Activated T-helper 2 cell treated with anti-CD3 and anti-CD28 coated beads, Interferon-gamma antibody, Interleukin-2, Interleukin-4, amounts not matched to agents 10 μg/mL and 5 μg/mL and 100 μg/mL, durations not matched to agents 14 hours and 24 hours and 36 hours (primary cell): ENCODE measurements at regions not wholly inside any gene's neighbourhood (a gene's known extent, or its start where the extent isn't known, plus 50 kb on each side); places are given as distances from the start of the nearest gene placed in this dataset.

Experiments used
- DNase-seq: peaks from one replicate; pipeline ENCODE4 v3.0.0; 2021; ENCODE audit warnings: low spot score
- H3K27ac Mint-ChIP-seq: one replicate; pipeline ENCODE4 v1.8.0; 2021; ENCODE audit warnings: mixed read lengths
- H3K27me3 Mint-ChIP-seq: one replicate; pipeline ENCODE4 v1.8.0; 2021; ENCODE audit warnings: low read depth, mixed read lengths
- H3K36me3 Mint-ChIP-seq: one replicate; pipeline ENCODE4 v1.8.0; 2021; ENCODE audit warnings: low read depth, mixed read lengths
- H3K4me1 Mint-ChIP-seq: one replicate; pipeline ENCODE4 v1.8.0; 2021; ENCODE audit warnings: low read depth, mixed read lengths
- H3K4me3 Mint-ChIP-seq: one replicate; pipeline ENCODE4 v1.8.0; 2021; ENCODE audit warnings: low read depth, mild to moderate bottlenecking, moderate library complexity, mixed read lengths
- H3K9me3 Mint-ChIP-seq: one replicate; pipeline ENCODE4 v1.8.0; 2021; ENCODE audit warnings: mixed read lengths
- intact Hi-C: fragments of 100-400 bp; cut with micrococcal nuclease; formaldehyde crosslinking; loops from one replicate; pipeline ENCODE4 v1.15.1; 2023

DNA sequence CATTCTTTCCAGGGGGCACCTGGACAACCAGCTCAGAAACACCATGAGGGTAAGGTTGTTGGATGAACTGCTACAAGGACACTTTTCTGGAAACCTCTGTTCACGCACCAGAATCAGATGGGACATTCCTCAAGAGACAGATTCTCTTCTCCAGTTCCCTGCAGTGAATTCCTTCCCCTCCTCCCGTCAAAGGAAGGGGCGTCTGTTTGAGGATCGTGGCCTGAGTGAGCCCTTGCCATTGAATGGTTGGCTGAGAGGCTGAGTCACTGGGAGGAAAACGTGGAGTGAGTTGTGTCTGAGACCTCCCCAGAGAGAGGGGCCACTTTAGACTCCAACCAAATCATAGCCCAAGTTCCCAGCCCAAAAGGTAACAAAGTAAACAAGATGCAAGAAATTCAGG lies 79.4 kb upstream of the ZNF507 start:
- Mint-ChIP-seq H3K4me3 (no peak overlapping the region), H3K27me3 (no peaks in the 10 kb centered on the region), H3K36me3 (no peaks in the 10 kb centered on the region), H3K9me3 (no peaks in the 10 kb centered on the region), H3K4me1 (no peaks in the 10 kb centered on the region), H3K27ac (no peak overlapping the region)
- intact Hi-C loops: no loop called here
- no peak for DNase-seq

DNA sequence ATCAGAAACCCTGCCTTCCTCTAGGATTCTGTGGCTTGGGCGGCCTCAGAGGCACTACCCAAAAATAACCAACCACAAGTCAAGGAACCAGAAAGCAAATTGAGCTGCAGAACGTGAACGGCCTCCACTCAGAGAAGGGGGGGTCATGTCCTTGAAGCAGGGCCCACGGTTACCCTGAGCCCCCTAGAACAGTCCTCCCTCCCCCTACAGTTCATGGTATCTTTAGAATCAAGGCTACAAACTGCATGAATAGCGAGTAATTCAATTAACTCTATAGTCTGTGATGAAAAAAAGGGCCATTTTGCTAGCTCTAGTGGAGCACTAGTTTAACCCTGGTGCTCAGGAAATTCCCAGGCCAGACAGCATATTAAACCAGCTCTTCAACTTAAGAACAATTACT lies 79.0 kb upstream of the ZNF507 start:
- DNase-seq: no peak
- Mint-ChIP-seq H3K27ac (no peak overlapping the region), H3K4me3 (no peak overlapping the region), H3K27me3 (no peaks in the 10 kb centered on the region), H3K36me3 (no peaks in the 10 kb centered on the region), H3K4me1 (no peaks in the 10 kb centered on the region), H3K9me3 (no peaks in the 10 kb centered on the region)
- intact Hi-C loops: no loop called here

DNA sequence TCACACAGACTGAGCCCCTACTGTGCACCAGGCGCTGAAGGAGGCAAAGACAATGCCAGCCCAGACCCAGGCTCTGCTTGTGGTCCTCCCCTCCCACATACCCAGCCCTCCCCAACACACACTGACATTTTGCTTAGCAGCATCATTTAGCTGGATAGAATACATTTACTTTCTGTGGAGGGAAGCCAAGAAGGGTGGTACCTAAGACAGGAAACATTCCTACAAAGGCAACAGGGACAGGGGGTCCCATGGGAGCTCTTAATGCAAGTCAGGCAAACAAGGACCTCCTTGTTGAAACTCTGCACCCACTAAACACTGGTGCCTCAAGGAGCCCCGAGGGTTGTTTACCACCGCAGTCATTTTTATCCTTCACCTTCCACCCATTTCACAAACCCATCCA lies 77.0 kb upstream of the ZNF507 start:
- H3K27ac Mint-ChIP-seq: no peak overlapping the region
- no peaks in the 10 kb centered on the region for H3K27me3 Mint-ChIP-seq
- no peaks in the 10 kb centered on the region for H3K4me1 Mint-ChIP-seq
- no peaks in the 10 kb centered on the region for H3K36me3 Mint-ChIP-seq
- intact Hi-C loops: no loop called here
- no peak overlapping the region for H3K4me3 Mint-ChIP-seq
- no peaks in the 10 kb centered on the region for H3K9me3 Mint-ChIP-seq
- no peak for DNase-seq

DNA sequence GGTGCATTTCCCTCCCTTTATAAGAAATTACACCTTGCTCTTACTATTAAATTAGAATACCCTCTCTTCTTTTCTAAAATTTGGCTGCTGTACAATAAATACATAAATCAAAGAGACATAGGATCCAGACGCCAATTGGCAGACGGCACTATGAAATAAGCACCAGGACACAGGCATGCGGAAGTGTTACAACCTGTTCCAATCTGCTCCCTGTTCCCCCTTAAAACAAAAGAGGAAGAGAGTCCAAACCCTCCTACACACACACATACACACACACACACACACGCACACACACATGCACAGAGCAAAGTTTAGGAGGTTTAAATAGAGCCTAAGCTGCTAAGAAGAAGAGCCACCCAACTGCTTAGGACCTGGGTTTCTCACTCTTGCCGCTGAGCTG lies 75.6 kb upstream of the ZNF507 start:
- Mint-ChIP-seq H3K4me3 (no peak overlapping the region), H3K9me3 (no peaks in the 10 kb centered on the region), H3K27me3 (no peaks in the 10 kb centered on the region), H3K27ac (no peak overlapping the region), H3K36me3 (no peaks in the 10 kb centered on the region), H3K4me1 (no peaks in the 10 kb centered on the region)
- DNase-seq: no peak
- intact Hi-C loops: no loop called here

DNA sequence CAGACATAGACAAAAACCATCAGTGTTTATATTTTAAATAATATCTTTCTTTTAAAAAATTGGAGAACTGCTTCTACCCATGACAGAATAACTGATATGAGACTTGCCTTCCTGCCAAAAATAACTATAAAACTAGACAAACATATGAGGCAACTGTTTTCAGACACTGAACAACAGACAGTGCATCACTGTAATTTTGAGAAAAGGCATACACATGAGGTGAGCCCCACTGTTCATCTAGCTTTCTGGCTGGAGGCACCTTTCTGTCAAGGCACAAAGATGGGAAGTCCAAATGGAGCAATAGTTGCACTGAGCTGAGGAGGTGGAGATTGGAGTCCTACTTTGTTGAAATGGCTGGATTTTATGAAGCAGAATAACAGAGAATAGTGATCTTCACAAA lies 71.9 kb upstream of the ZNF507 start:
- Mint-ChIP-seq H3K36me3 (no peaks in the 10 kb centered on the region), H3K27ac (no peak overlapping the region), H3K4me3 (no peak overlapping the region), H3K9me3 (no peaks in the 10 kb centered on the region), H3K27me3 (no peaks in the 10 kb centered on the region), H3K4me1 (no peaks in the 10 kb centered on the region)
- DNase-seq: no peak
- intact Hi-C loops: no loop called here

DNA sequence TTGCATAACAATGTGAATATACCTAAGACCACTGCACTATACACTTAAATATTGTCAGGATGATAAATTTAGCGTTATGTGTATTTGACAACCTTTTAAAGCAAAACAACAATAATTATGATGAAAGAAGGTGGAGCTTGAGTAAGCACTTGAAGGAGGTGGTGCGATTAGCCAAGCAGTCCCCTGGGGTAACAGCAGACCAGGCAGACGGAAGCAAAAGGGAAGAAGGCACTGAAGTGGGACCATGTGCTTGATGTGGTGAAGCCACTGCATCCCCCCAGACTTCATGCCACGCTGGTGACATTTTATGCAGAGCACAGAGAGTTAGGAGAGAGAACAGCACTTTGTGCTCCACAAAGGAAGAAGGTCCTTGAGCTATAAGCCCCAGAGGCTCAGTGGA lies 58.3 kb upstream of the ZNF507 start:
- Mint-ChIP-seq H3K27me3 (peaks cover 2% of the 10 kb centered on the region), H3K4me1 (no peaks in the 10 kb centered on the region), H3K36me3 (no peaks in the 10 kb centered on the region), H3K9me3 (no peaks in the 10 kb centered on the region), H3K27ac (no peak overlapping the region), H3K4me3 (no peak overlapping the region)
- no peak for DNase-seq
- intact Hi-C loops: no loop called here

DNA sequence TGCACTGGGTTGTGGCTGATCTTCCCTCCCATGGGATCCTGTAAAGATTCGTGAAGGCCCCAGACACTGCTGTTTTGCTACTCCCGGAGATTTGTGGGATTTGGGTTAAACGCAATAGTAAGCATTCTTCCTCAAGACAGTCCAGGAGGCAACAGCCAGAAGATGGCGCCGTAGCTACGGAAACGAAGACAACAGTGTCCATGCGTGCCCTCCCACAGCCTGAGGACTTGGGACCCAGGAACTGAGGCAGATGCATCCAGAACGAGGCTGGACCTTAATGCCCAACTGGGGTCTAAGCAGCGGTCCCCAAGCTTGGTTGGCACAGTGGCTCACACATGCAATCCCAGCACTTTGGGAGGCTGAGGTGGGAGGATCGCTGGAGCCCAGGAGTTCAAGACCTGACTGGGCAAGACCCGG lies 57.6 kb upstream of the ZNF507 start:
- Mint-ChIP-seq H3K4me3 (no peak overlapping the region), H3K36me3 (no peaks in the 10 kb centered on the region), H3K27me3 (peaks cover 2% of the 10 kb centered on the region), H3K27ac (no peak overlapping the region), H3K4me1 (no peaks in the 10 kb centered on the region), H3K9me3 (no peaks in the 10 kb centered on the region)
- no peak for DNase-seq
- intact Hi-C loops: no loop called here

DNA sequence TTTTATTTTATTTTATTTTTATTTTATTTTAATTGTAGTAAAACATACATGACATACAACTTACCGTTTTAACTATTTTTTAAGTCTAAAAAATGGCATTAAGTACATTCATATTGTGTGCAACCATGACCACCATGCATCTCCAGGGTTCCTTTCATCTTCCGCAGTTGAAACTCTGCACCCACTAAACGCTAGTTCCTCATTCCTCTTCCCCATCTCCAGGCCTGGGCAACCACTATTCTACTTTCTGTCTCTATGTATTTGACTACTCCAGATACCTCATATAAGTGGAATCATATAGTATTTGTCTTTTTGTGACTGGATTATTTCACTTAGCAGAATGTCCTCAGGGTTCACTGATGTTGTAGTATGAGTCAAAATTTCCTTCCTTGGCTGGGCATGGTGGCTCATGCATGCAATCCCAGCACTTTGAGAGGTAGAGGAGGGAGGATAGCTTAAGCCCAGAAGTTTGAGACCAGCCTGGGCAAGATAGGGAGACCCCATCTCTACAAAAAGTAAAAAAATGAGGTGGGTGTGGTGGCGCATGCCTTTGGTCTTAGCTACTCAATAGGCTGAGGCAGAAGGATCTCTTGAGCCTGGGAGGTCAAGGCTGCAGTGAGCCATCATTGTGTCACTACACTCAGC lies 55.7 kb upstream of the ZNF507 start:
- DNase-seq: no peak
- Mint-ChIP-seq H3K4me1 (no peaks in the 10 kb centered on the region), H3K27me3 (peaks cover 2% of the 10 kb centered on the region), H3K4me3 (no peak overlapping the region), H3K36me3 (no peaks in the 10 kb centered on the region), H3K9me3 (no peaks in the 10 kb centered on the region), H3K27ac (no peak overlapping the region)
- intact Hi-C loops: no loop called here

DNA sequence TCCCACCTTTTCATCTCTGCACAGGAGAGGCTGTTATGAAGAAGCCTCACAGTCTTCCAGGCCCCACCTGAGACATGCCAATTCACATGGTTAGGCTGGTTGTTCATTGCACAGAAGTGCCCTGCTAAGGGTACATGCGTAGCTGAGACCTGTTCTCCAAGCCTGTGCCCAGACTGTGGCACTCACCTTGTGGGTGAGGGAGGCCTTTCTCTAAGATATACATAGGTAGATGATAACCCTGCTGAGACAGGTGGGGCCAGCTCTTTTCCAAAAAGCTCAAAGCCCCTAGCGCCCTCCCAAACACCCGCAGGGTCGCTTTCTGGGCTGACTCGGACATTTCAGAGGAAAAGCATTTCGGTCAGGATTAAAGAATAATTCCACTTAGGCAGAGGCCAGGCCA lies 53.5 kb upstream of the ZNF507 start:
- intact Hi-C loops: no loop called here
- DNase-seq: no peak
- Mint-ChIP-seq H3K36me3 (no peaks in the 10 kb centered on the region), H3K27ac (no peak overlapping the region), H3K4me3 (no peak overlapping the region), H3K4me1 (no peaks in the 10 kb centered on the region), H3K27me3 (peaks cover 2% of the 10 kb centered on the region), H3K9me3 (no peaks in the 10 kb centered on the region)

DNA sequence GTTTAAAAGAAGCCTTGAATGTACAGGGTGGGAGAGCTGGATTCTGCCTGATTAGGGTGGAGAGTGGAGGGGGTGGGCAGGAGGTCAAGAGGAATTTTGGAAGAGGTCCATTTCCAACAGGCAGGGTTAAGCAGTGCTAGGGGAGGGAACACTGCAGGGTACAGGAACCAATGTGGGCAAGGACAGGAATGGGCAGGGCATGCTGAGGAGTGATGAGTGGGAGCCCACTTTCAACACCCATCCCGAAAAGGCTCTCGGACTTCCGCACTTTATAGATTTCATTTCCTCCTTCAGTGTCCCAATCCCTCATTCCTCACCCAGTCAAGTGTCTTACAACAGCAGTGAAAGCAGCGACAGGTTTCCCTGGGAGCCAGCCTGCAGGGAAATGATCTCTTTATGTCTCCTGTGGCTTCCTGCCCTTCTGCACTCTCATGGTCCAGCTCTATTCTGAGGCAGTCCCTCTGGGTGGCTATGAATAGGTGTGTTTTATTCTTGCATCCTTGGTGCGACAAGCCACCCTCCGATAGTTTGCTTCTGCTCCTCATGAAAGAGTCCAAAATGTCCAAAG lies 50.5 kb upstream of the ZNF507 start:
- H3K27me3 Mint-ChIP-seq: peaks cover 4% of the 10 kb centered on the region
- intact Hi-C loops: no loop called here
- no peak for DNase-seq
- H3K9me3 Mint-ChIP-seq: no peaks in the 10 kb centered on the region
- H3K36me3 Mint-ChIP-seq: no peaks in the 10 kb centered on the region
- H3K4me1 Mint-ChIP-seq: no peaks in the 10 kb centered on the region
- H3K27ac Mint-ChIP-seq: no peak overlapping the region
- H3K4me3 Mint-ChIP-seq: no peak overlapping the region
